ACC112 (cell line): ENCODE measurements at regions not wholly inside any gene's neighbourhood (a gene's known extent, or its start where the extent isn't known, plus 50 kb on each side); places are given as distances from the start of the nearest gene placed in this dataset.

Experiments used
- H2AFZ ChIP-seq: fragments of 200-600 bp; sonication (generic); one replicate; pipeline ENCODE4 v1.6.0; 2017; ENCODE audit warnings: antibody characterized with exemption, low read length; ENCODE audit not compliant: unreplicated experiment
- H3K27ac ChIP-seq: fragments of 200-600 bp; sonication (generic); 2 replicates; pipeline ENCODE4 v1.5.1; 2014; ENCODE audit warnings: low read depth, mild to moderate bottlenecking, antibody characterized with exemption, low read length, moderate library complexity
- H3K27me3 ChIP-seq: fragments of 200-600 bp; sonication (generic); 2 replicates; pipeline ENCODE4 v1.6.1; 2014; ENCODE audit warnings: mild to moderate bottlenecking, antibody characterized with exemption, low read length, moderate library complexity, mixed read lengths; ENCODE audit not compliant: insufficient read depth
- H3K36me3 ChIP-seq: fragments of 200-600 bp; sonication (generic); 2 replicates; pipeline ENCODE4 v1.6.1; 2016; ENCODE audit warnings: mild to moderate bottlenecking, antibody characterized with exemption, low read length, moderate library complexity, mixed read lengths; ENCODE audit not compliant: insufficient read depth
- H3K4me1 ChIP-seq: fragments of 200-600 bp; sonication (generic); one replicate; pipeline ENCODE4 v1.6.1; 2016; ENCODE audit warnings: low read length, mixed read lengths; ENCODE audit not compliant: insufficient read depth, unreplicated experiment, control insufficient read depth
- H3K4me3 ChIP-seq: fragments of 200-600 bp; sonication (generic); 2 replicates; pipeline ENCODE4 v1.5.1; 2014; ENCODE audit warnings: mild to moderate bottlenecking, low read depth, low read length
- H3K79me2 ChIP-seq: fragments of 200-600 bp; sonication (generic); one replicate; pipeline ENCODE4 v1.6.0; 2016; ENCODE audit warnings: low read length; ENCODE audit not compliant: control insufficient read depth, unreplicated experiment, insufficient read depth

- no peak overlapping the region for H2AFZ ChIP-seq
- no peaks in the 10 kb centered on the region for H3K27me3 ChIP-seq
- no peaks in the 10 kb centered on the region for H3K4me1 ChIP-seq
- H3K4me3 ChIP-seq = no peak overlapping the region
- H3K27ac ChIP-seq = no peak overlapping the region
- no peaks in the 10 kb centered on the region for H3K79me2 ChIP-seq
- H3K36me3 ChIP-seq = no peaks in the 10 kb centered on the region
Observed at GRCh38 chr2:22855081-22855480, 529.9 kb upstream of the KLHL29 start.

- no peak overlapping the region for H3K4me3 ChIP-seq
- no peak overlapping the region for H2AFZ ChIP-seq
- H3K79me2 ChIP-seq = no peaks in the 10 kb centered on the region
- H3K36me3 ChIP-seq = no peaks in the 10 kb centered on the region
- H3K4me1 ChIP-seq = no peaks in the 10 kb centered on the region
- H3K27ac ChIP-seq = no peak overlapping the region
- H3K27me3 ChIP-seq = no peaks in the 10 kb centered on the region
Observed at GRCh38 chr2:22855761-22856184, 529.2 kb upstream of the KLHL29 start.

- Histone ChIP-seq H3K4me3 (no peak overlapping the region), H3K27me3 (no peaks in the 10 kb centered on the region), H3K79me2 (no peaks in the 10 kb centered on the region), H3K36me3 (no peaks in the 10 kb centered on the region), H3K27ac (no peak overlapping the region), H3K4me1 (no peaks in the 10 kb centered on the region), H2AFZ (no peak overlapping the region)
Observed at GRCh38 chr2:22867973-22868372, 517.0 kb upstream of the KLHL29 start.

GRCh38 chr2:22878121-22878520, 506.9 kb upstream of the KLHL29 start:
- Histone ChIP-seq H3K4me3 (no peak overlapping the region), H3K79me2 (no peaks in the 10 kb centered on the region), H3K4me1 (no peaks in the 10 kb centered on the region), H3K27me3 (no peaks in the 10 kb centered on the region), H3K27ac (no peak overlapping the region), H2AFZ (no peak overlapping the region), H3K36me3 (no peaks in the 10 kb centered on the region)

GRCh38 chr2:22879009-22879863, 505.7 kb upstream of the KLHL29 start:
- Histone ChIP-seq H3K4me1 (no peaks in the 10 kb centered on the region), H3K27ac (no peak overlapping the region), H3K4me3 (no peak overlapping the region)

GRCh38 chr2:22880161-22880560, 504.8 kb upstream of the KLHL29 start:
- Histone ChIP-seq H3K4me1 (no peaks in the 10 kb centered on the region), H3K27ac (no peak overlapping the region), H2AFZ (no peak overlapping the region), H3K27me3 (no peaks in the 10 kb centered on the region), H3K79me2 (no peaks in the 10 kb centered on the region), H3K36me3 (no peaks in the 10 kb centered on the region), H3K4me3 (no peak overlapping the region)

More at GRCh38 chr2:22879009-22879863, 505.7 kb upstream of the KLHL29 start:
- Histone ChIP-seq H3K27me3 (no peaks in the 10 kb centered on the region), H3K79me2 (no peaks in the 10 kb centered on the region), H2AFZ (no peak overlapping the region), H3K36me3 (no peaks in the 10 kb centered on the region)

GRCh38 chr2:22882011-22882410, 503.0 kb upstream of the KLHL29 start:
- Histone ChIP-seq H2AFZ (no peak overlapping the region), H3K4me3 (no peak overlapping the region), H3K36me3 (no peaks in the 10 kb centered on the region), H3K27me3 (no peaks in the 10 kb centered on the region), H3K4me1 (no peaks in the 10 kb centered on the region), H3K79me2 (no peaks in the 10 kb centered on the region), H3K27ac (no peak overlapping the region)

- H3K27ac ChIP-seq = no peak overlapping the region
- no peaks in the 10 kb centered on the region for H3K79me2 ChIP-seq
- H3K27me3 ChIP-seq = no peaks in the 10 kb centered on the region
- no peaks in the 10 kb centered on the region for H3K4me1 ChIP-seq
- H3K4me3 ChIP-seq = no peak overlapping the region
- H2AFZ ChIP-seq = no peak overlapping the region
- no peaks in the 10 kb centered on the region for H3K36me3 ChIP-seq
Observed at GRCh38 chr2:22882643-22883042, 502.3 kb upstream of the KLHL29 start.

GRCh38 chr2:22883054-22883453, 501.9 kb upstream of the KLHL29 start:
- no peak overlapping the region for H3K4me3 ChIP-seq
- no peaks in the 10 kb centered on the region for H3K27me3 ChIP-seq
- no peak overlapping the region for H2AFZ ChIP-seq
- no peaks in the 10 kb centered on the region for H3K79me2 ChIP-seq
- no peaks in the 10 kb centered on the region for H3K4me1 ChIP-seq
- no peaks in the 10 kb centered on the region for H3K36me3 ChIP-seq
- H3K27ac ChIP-seq = no peak overlapping the region

GRCh38 chr2:22885245-22885644, 499.7 kb upstream of the KLHL29 start:
- no peaks in the 10 kb centered on the region for H3K36me3 ChIP-seq
- H2AFZ ChIP-seq = no peak overlapping the region
- no peaks in the 10 kb centered on the region for H3K27me3 ChIP-seq
- H3K4me3 ChIP-seq = no peak overlapping the region
- H3K4me1 ChIP-seq = no peaks in the 10 kb centered on the region
- no peaks in the 10 kb centered on the region for H3K79me2 ChIP-seq
- H3K27ac ChIP-seq = no peak overlapping the region

GRCh38 chr2:22887426-22887825, 497.6 kb upstream of the KLHL29 start:
- no peaks in the 10 kb centered on the region for H3K4me1 ChIP-seq
- no peaks in the 10 kb centered on the region for H3K79me2 ChIP-seq
- H2AFZ ChIP-seq = no peak overlapping the region
- no peak overlapping the region for H3K27ac ChIP-seq
- H3K36me3 ChIP-seq = no peaks in the 10 kb centered on the region
- no peak overlapping the region for H3K4me3 ChIP-seq
- H3K27me3 ChIP-seq = no peaks in the 10 kb centered on the region
